ENCODE measurements at regions not wholly inside any gene's neighbourhood (a gene's known extent, or its start where the extent isn't known, plus 50 kb on each side); places are given as distances from the start of the nearest gene placed in this dataset.

GRCh38 chr5:175388531-175388930, 55.5 kb downstream of the DRD1 start:
- Histone ChIP-seq H3K4me3 (ENCODE audit: low read depth in 1 of 2, low read length in 2 of 2) (no peak overlapping the region), H3K27me3 (ENCODE audit: low read depth, low read length) (no peaks in the 10 kb centered on the region), H3K27ac (ENCODE audit: low read length) (no peak overlapping the region), H3K4me1 (ENCODE audit: control insufficient read depth in 1 of 2, insufficient read depth in 2 of 2, low read length in 2 of 2) (no peaks in the 10 kb centered on the region), H3K36me3 (ENCODE audit: control insufficient read depth in 1 of 2, insufficient read depth in 2 of 2, low read length in 2 of 2) (no peaks in the 10 kb centered on the region), H3K9me3 (ENCODE audit: control insufficient read depth in 1 of 2, low read length in 2 of 2) (peaks cover 0 to 4% of the 10 kb centered on the region in 2 donors)

- Histone ChIP-seq H3K36me3 (ENCODE audit: control insufficient read depth in 1 of 2, insufficient read depth in 2 of 2, low read length in 2 of 2) (no peaks in the 10 kb centered on the region), H3K27me3 (ENCODE audit: low read depth, low read length) (no peaks in the 10 kb centered on the region), H3K4me3 (ENCODE audit: low read depth in 1 of 2, low read length in 2 of 2) (no peak overlapping the region), H3K4me1 (ENCODE audit: control insufficient read depth in 1 of 2, insufficient read depth in 2 of 2, low read length in 2 of 2) (no peaks in the 10 kb centered on the region), H3K9me3 (ENCODE audit: control insufficient read depth in 1 of 2, low read length in 2 of 2) (peaks cover 0 to 4% of the 10 kb centered on the region in 2 donors), H3K27ac (ENCODE audit: low read length) (no peak overlapping the region)
Observed at GRCh38 chr5:175387144-175387543, 56.8 kb downstream of the DRD1 start.

GRCh38 chr5:175386526-175386925, 57.5 kb downstream of the DRD1 start:
- H3K9me3 ChIP-seq (ENCODE audit: control insufficient read depth in 1 of 2, low read length in 2 of 2), result peaks cover 0 to 4% of the 10 kb centered on the region in 2 donors
- H3K4me3 ChIP-seq (ENCODE audit: low read depth in 1 of 2, low read length in 2 of 2), result no peak overlapping the region
- H3K36me3 ChIP-seq (ENCODE audit: control insufficient read depth in 1 of 2, insufficient read depth in 2 of 2, low read length in 2 of 2), result no peaks in the 10 kb centered on the region
- H3K27me3 ChIP-seq (ENCODE audit: low read depth, low read length), result no peaks in the 10 kb centered on the region
- H3K4me1 ChIP-seq (ENCODE audit: control insufficient read depth in 1 of 2, insufficient read depth in 2 of 2, low read length in 2 of 2), result no peaks in the 10 kb centered on the region
- H3K27ac ChIP-seq (ENCODE audit: low read length), result no peak overlapping the region

GRCh38 chr5:175385691-175386362, 58.2 kb downstream of the DRD1 start:
- peaks cover 0 to 4% of the 10 kb centered on the region in 2 donors for H3K9me3 ChIP-seq (ENCODE audit: control insufficient read depth in 1 of 2, low read length in 2 of 2)
- no peak overlapping the region for H3K4me3 ChIP-seq (ENCODE audit: low read depth in 1 of 2, low read length in 2 of 2)
- H3K36me3 ChIP-seq (ENCODE audit: control insufficient read depth in 1 of 2, insufficient read depth in 2 of 2, low read length in 2 of 2), result no peaks in the 10 kb centered on the region
- no peaks in the 10 kb centered on the region for H3K27me3 ChIP-seq (ENCODE audit: low read depth, low read length)
- no peaks in the 10 kb centered on the region for H3K4me1 ChIP-seq (ENCODE audit: control insufficient read depth in 1 of 2, insufficient read depth in 2 of 2, low read length in 2 of 2)
- H3K27ac ChIP-seq (ENCODE audit: low read length), result no peak overlapping the region

GRCh38 chr5:175384724-175385552, 59.0 kb downstream of the DRD1 start:
- no peaks in the 10 kb centered on the region for H3K4me1 ChIP-seq (ENCODE audit: control insufficient read depth in 1 of 2, insufficient read depth in 2 of 2, low read length in 2 of 2)
- H3K27ac ChIP-seq (ENCODE audit: low read length), result no peak overlapping the region
- H3K4me3 ChIP-seq (ENCODE audit: low read depth in 1 of 2, low read length in 2 of 2), result no peak overlapping the region
- peaks cover 0 to 1% of the 10 kb centered on the region in 2 donors for H3K9me3 ChIP-seq (ENCODE audit: control insufficient read depth in 1 of 2, low read length in 2 of 2)
- no peaks in the 10 kb centered on the region for H3K36me3 ChIP-seq (ENCODE audit: control insufficient read depth in 1 of 2, insufficient read depth in 2 of 2, low read length in 2 of 2)
- no peaks in the 10 kb centered on the region for H3K27me3 ChIP-seq (ENCODE audit: low read depth, low read length)

GRCh38 chr5:175383350-175383749, 60.6 kb downstream of the DRD1 start:
- H3K36me3 ChIP-seq (ENCODE audit: control insufficient read depth in 1 of 2, insufficient read depth in 2 of 2, low read length in 2 of 2), result no peaks in the 10 kb centered on the region
- peaks cover 0 to 3% of the 10 kb centered on the region in 2 donors for H3K9me3 ChIP-seq (ENCODE audit: control insufficient read depth in 1 of 2, low read length in 2 of 2)
- H3K4me3 ChIP-seq (ENCODE audit: low read depth in 1 of 2, low read length in 2 of 2), result no peak overlapping the region
- H3K27me3 ChIP-seq (ENCODE audit: low read depth, low read length), result no peaks in the 10 kb centered on the region
- H3K4me1 ChIP-seq (ENCODE audit: control insufficient read depth in 1 of 2, insufficient read depth in 2 of 2, low read length in 2 of 2), result no peaks in the 10 kb centered on the region
- no peak overlapping the region for H3K27ac ChIP-seq (ENCODE audit: low read length)

- Histone ChIP-seq H3K27me3 (ENCODE audit: low read depth, low read length) (no peaks in the 10 kb centered on the region), H3K9me3 (ENCODE audit: control insufficient read depth in 1 of 2, low read length in 2 of 2) (peaks cover 0 to 3% of the 10 kb centered on the region in 2 donors), H3K36me3 (ENCODE audit: control insufficient read depth in 1 of 2, insufficient read depth in 2 of 2, low read length in 2 of 2) (no peaks in the 10 kb centered on the region), H3K4me1 (ENCODE audit: control insufficient read depth in 1 of 2, insufficient read depth in 2 of 2, low read length in 2 of 2) (no peaks in the 10 kb centered on the region), H3K27ac (ENCODE audit: low read length) (no peak overlapping the region), H3K4me3 (ENCODE audit: low read depth in 1 of 2, low read length in 2 of 2) (no peak overlapping the region)
Observed at GRCh38 chr5:175382171-175382570, 61.8 kb downstream of the DRD1 start.

- Histone ChIP-seq H3K4me1 (ENCODE audit: control insufficient read depth in 1 of 2, insufficient read depth in 2 of 2, low read length in 2 of 2) (no peaks in the 10 kb centered on the region), H3K36me3 (ENCODE audit: control insufficient read depth in 1 of 2, insufficient read depth in 2 of 2, low read length in 2 of 2) (no peaks in the 10 kb centered on the region), H3K9me3 (ENCODE audit: control insufficient read depth in 1 of 2, low read length in 2 of 2) (peaks cover 0 to 3% of the 10 kb centered on the region in 2 donors), H3K4me3 (ENCODE audit: low read depth in 1 of 2, low read length in 2 of 2) (no peak overlapping the region), H3K27me3 (ENCODE audit: low read depth, low read length) (no peaks in the 10 kb centered on the region), H3K27ac (ENCODE audit: low read length) (no peak overlapping the region)
Observed at GRCh38 chr5:175381130-175381529, 62.9 kb downstream of the DRD1 start.

- no peaks in the 10 kb centered on the region for H3K36me3 ChIP-seq (ENCODE audit: control insufficient read depth in 1 of 2, insufficient read depth in 2 of 2, low read length in 2 of 2)
- H3K9me3 ChIP-seq (ENCODE audit: control insufficient read depth in 1 of 2, low read length in 2 of 2), result peaks cover 0 to 3% of the 10 kb centered on the region in 2 donors
- no peak overlapping the region for H3K4me3 ChIP-seq (ENCODE audit: low read depth in 1 of 2, low read length in 2 of 2)
- no peak overlapping the region for H3K27ac ChIP-seq (ENCODE audit: low read length)
- no peaks in the 10 kb centered on the region for H3K27me3 ChIP-seq (ENCODE audit: low read depth, low read length)
- no peaks in the 10 kb centered on the region for H3K4me1 ChIP-seq (ENCODE audit: control insufficient read depth in 1 of 2, insufficient read depth in 2 of 2, low read length in 2 of 2)
Observed at GRCh38 chr5:175380701-175381100, 63.3 kb downstream of the DRD1 start.

GRCh38 chr5:175379867-175380266, 64.1 kb downstream of the DRD1 start:
- Histone ChIP-seq H3K27me3 (ENCODE audit: low read depth, low read length) (no peaks in the 10 kb centered on the region), H3K9me3 (ENCODE audit: control insufficient read depth in 1 of 2, low read length in 2 of 2) (peaks cover 0 to 3% of the 10 kb centered on the region in 2 donors), H3K27ac (ENCODE audit: low read length) (no peak overlapping the region), H3K4me1 (ENCODE audit: control insufficient read depth in 1 of 2, insufficient read depth in 2 of 2, low read length in 2 of 2) (no peaks in the 10 kb centered on the region), H3K36me3 (ENCODE audit: control insufficient read depth in 1 of 2, insufficient read depth in 2 of 2, low read length in 2 of 2) (no peaks in the 10 kb centered on the region), H3K4me3 (ENCODE audit: low read depth in 1 of 2, low read length in 2 of 2) (no peak overlapping the region)

- no peak overlapping the region for H3K27ac ChIP-seq (ENCODE audit: low read length)
- no peak overlapping the region for H3K4me3 ChIP-seq (ENCODE audit: low read depth in 1 of 2, low read length in 2 of 2)
- no peaks in the 10 kb centered on the region for H3K36me3 ChIP-seq (ENCODE audit: control insufficient read depth in 1 of 2, insufficient read depth in 2 of 2, low read length in 2 of 2)
- no peaks in the 10 kb centered on the region for H3K4me1 ChIP-seq (ENCODE audit: control insufficient read depth in 1 of 2, insufficient read depth in 2 of 2, low read length in 2 of 2)
- H3K27me3 ChIP-seq (ENCODE audit: low read depth, low read length), result no peaks in the 10 kb centered on the region
- peaks cover 0 to 3% of the 10 kb centered on the region in 2 donors for H3K9me3 ChIP-seq (ENCODE audit: control insufficient read depth in 1 of 2, low read length in 2 of 2)
Observed at GRCh38 chr5:175378444-175379028, 65.4 kb downstream of the DRD1 start.
